MM.1S (cell line): ENCODE measurements at regions not wholly inside any gene's neighbourhood (a gene's known extent, or its start where the extent isn't known, plus 50 kb on each side); places are given as distances from the start of the nearest gene placed in this dataset.

Experiments used
- CTCF ChIP-seq: fragments of 300-600 bp; sonication (generic); IDR thresholded peaks from 2 replicates; pipeline ENCODE4 v1.5.1; 2016; ENCODE audit warnings: antibody characterized with exemption, low read length, mixed read lengths
- EZH2 ChIP-seq: fragments of 300-600 bp; sonication (generic); optimal IDR thresholded peaks from 2 replicates; pipeline ENCODE3; 2017; ENCODE audit warnings: low read depth, mild to moderate bottlenecking, antibody characterized with exemption, low read length, mixed read lengths

GRCh38 chr11:70878366-70878765, 374.0 kb downstream of the SHANK2 start:
- TF ChIP-seq CTCF (no peak), EZH2 (no peak)
